Gastroesophageal sphincter (tissue), 4 donors: ENCODE measurements at regions not wholly inside any gene's neighbourhood (a gene's known extent, or its start where the extent isn't known, plus 50 kb on each side); places are given as distances from the start of the nearest gene placed in this dataset.

Experiments used
- ATAC-seq: fragments of 150-250 bp; one replicate; pipeline ENCODE4 v1.9.1; 2016; ENCODE audit warnings: mild to moderate bottlenecking, moderate library complexity
- H3K27ac ChIP-seq, 4 donors: fragments of 200-600 bp; sonication (generic) in 3 of 4; 1 replicate in 3 of 4; 2 replicates in 1 of 4; pipeline ENCODE4 v1.5.1; 2016 to 2019
- H3K27me3 ChIP-seq: fragments of 200-600 bp; sonication (generic); one replicate; pipeline ENCODE4 v1.5.1; 2019
- H3K36me3 ChIP-seq, 2 donors: fragments of 200-600 bp; sonication (generic); one replicate each; pipeline ENCODE4 v1.5.1; 2019; ENCODE audit warnings: control low read depth in 1 of 2
- H3K4me1 ChIP-seq, 3 donors: fragments of 200-600 bp; sonication (generic); 1 replicate in 2 of 3; 2 replicates in 1 of 3; pipeline ENCODE4 v1.5.1; 2016 to 2019; ENCODE audit warnings: control low read depth in 2 of 3
- H3K4me3 ChIP-seq, 2 donors: fragments of 200-600 bp; sonication (generic); one replicate each; pipeline ENCODE4 v1.5.1; 2019; ENCODE audit warnings: mild to moderate bottlenecking in 1 of 2, moderate library complexity in 1 of 2
- H3K9me3 ChIP-seq, 3 donors: fragments of 200-600 bp; sonication (generic); one replicate each; pipeline ENCODE4 v1.5.1; 2017 to 2019; ENCODE audit warnings: control low read depth in 2 of 3
- CTCF ChIP-seq, 4 experiments: fragments of 200-600 bp in 2 of 4; fragments of 450-650 bp in 2 of 4; sonication (generic) in 1 of 4; IDR thresholded peaks; one replicate each; pipeline ENCODE4 v1.5.1; 2017 to 2019; ENCODE audit warnings: antibody characterized with exemption in 4 of 4, mild to moderate bottlenecking in 2 of 4, moderate library complexity in 2 of 4
- EP300 ChIP-seq: sonication (generic); formaldehyde crosslinking; IDR thresholded peaks from one replicate; pipeline ENCODE4 v1.6.1; 2017; ENCODE audit warnings: antibody characterized with exemption, mild to moderate bottlenecking
- POLR2A ChIP-seq, 2 donors: fragments of 450-650 bp; IDR thresholded peaks; one replicate each; pipeline ENCODE4 v1.6.1; 2017; ENCODE audit warnings: antibody characterized with exemption in 2 of 2, mild to moderate bottlenecking in 2 of 2, moderate library complexity in 1 of 2
- POLR2AphosphoS5 ChIP-seq: sonication (generic); formaldehyde crosslinking; IDR thresholded peaks from one replicate; pipeline ENCODE4 v1.6.1; 2017; ENCODE audit warnings: antibody characterized with exemption
- WGBS, 2 donors: methylation state at CpG; one replicate each; pipeline ENCODE4 v1.1.5; 2018; ENCODE audit warnings: low coverage in 1 of 2; 5-methylcytosine and 5-hydroxymethylcytosine counted together

GRCh38 chr2:115904516-115904915 is 1462.1 kb downstream of the DPP10 start:
- Histone ChIP-seq H3K27me3 (no peaks in the 10 kb centered on the region), H3K36me3 (no peaks in the 10 kb centered on the region), H3K4me1 (no peaks in the 10 kb centered on the region), H3K4me3 (no peak overlapping the region), H3K27ac (no peak overlapping the region), H3K9me3 (no peaks in the 10 kb centered on the region)
- ATAC-seq: no peak
- WGBS, 2 donors: 40 to 56% methylated on average over 1 of the region's 1 CpG
- TF ChIP-seq POLR2A (IDR thresholded peaks at IDR 0.05): no peak
- no peak for TF ChIP-seq EP300
- no peak for TF ChIP-seq CTCF (IDR thresholded peaks at IDR 0.05)
- no peak for TF ChIP-seq POLR2AphosphoS5

GRCh38 chr2:115908731-115909130 is 1466.3 kb downstream of the DPP10 start:
- no peak for TF ChIP-seq POLR2A (IDR thresholded peaks at IDR 0.05)
- no peak for TF ChIP-seq POLR2AphosphoS5
- no peak for TF ChIP-seq CTCF (IDR thresholded peaks at IDR 0.05)
- no peak for TF ChIP-seq EP300
- Histone ChIP-seq H3K27ac (no peak overlapping the region), H3K4me1 (no peaks in the 10 kb centered on the region), H3K4me3 (no peak overlapping the region), H3K27me3 (no peaks in the 10 kb centered on the region), H3K36me3 (no peaks in the 10 kb centered on the region), H3K9me3 (no peaks in the 10 kb centered on the region)
- no peak for ATAC-seq
- WGBS, 2 donors: 48% methylated on average over 2 of the region's 2 CpGs; no CpG with 5 or more reads in 1 of the 2 donors

- no peaks in the 10 kb centered on the region for H3K27me3 ChIP-seq
- 70 to 79% methylated on average over 1 to 6 of the region's 6 CpGs for WGBS, 2 donors
- no peak for TF ChIP-seq POLR2AphosphoS5
- TF ChIP-seq CTCF (IDR thresholded peaks at IDR 0.05): no peak
- no peak for TF ChIP-seq POLR2A (IDR thresholded peaks at IDR 0.05)
- TF ChIP-seq EP300: no peak
- no peaks in the 10 kb centered on the region for H3K4me1 ChIP-seq
- no peaks in the 10 kb centered on the region for H3K36me3 ChIP-seq
- no peak for ATAC-seq
- H3K4me3 ChIP-seq: no peak overlapping the region
- H3K9me3 ChIP-seq: no peaks in the 10 kb centered on the region
- no peak overlapping the region for H3K27ac ChIP-seq
Measured at GRCh38 chr2:115910270-115910669, 1467.8 kb downstream of the DPP10 start.

- no peaks in the 10 kb centered on the region for H3K27me3 ChIP-seq
- H3K27ac ChIP-seq: no peak overlapping the region
- H3K4me1 ChIP-seq: no peaks in the 10 kb centered on the region
- no peak for ATAC-seq
- no peak overlapping the region for H3K4me3 ChIP-seq
- no peaks in the 10 kb centered on the region for H3K9me3 ChIP-seq
- H3K36me3 ChIP-seq: no peaks in the 10 kb centered on the region
- 30 to 37% methylated on average over 5 of the region's 5 CpGs for WGBS, 2 donors
- TF ChIP-seq CTCF (IDR thresholded peaks at IDR 0.05): no peak
- no peak for TF ChIP-seq EP300
- TF ChIP-seq POLR2A (IDR thresholded peaks at IDR 0.05): no peak
- TF ChIP-seq POLR2AphosphoS5: no peak
Measured at GRCh38 chr2:115913921-115914320, 1471.5 kb downstream of the DPP10 start.

- H3K27ac ChIP-seq: no peak overlapping the region
- H3K9me3 ChIP-seq: no peaks in the 10 kb centered on the region
- no peaks in the 10 kb centered on the region for H3K4me1 ChIP-seq
- H3K4me3 ChIP-seq: no peak overlapping the region
- H3K27me3 ChIP-seq: no peaks in the 10 kb centered on the region
- no peak for TF ChIP-seq EP300
- TF ChIP-seq POLR2A (IDR thresholded peaks at IDR 0.05): no peak
- TF ChIP-seq CTCF (IDR thresholded peaks at IDR 0.05): no peak
- TF ChIP-seq POLR2AphosphoS5: no peak
- no peaks in the 10 kb centered on the region for H3K36me3 ChIP-seq
- no peak for ATAC-seq
- 46 to 48% methylated on average over 2 of the region's 2 CpGs for WGBS, 2 donors
Measured at GRCh38 chr2:115921541-115921940, 1479.1 kb downstream of the DPP10 start.
